ENCODE measurements at regions not wholly inside any gene's neighbourhood (a gene's known extent, or its start where the extent isn't known, plus 50 kb on each side); places are given as distances from the start of the nearest gene placed in this dataset.

DNA sequence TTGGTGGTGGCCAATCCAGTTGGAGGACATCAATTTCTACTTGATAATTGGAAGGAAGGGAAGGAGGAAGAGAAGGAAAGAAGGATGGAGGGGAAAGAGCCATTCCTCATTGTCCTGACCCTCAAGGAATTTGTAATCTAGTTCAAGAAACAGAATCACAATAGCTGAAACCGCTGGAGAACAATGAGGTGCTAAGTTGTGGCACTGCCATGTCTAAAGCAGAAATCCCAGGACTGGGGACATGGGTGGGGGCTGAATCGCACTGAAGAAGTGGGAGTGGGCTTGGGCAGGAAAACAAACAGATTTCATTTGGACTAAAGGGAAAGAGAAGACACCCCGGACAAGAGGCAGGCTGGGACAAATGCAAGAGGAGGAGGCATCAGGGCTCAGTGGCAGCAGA is 183.6 kb downstream of the UACA start:
- TF ChIP-seq POLR2AphosphoS5 (IDR thresholded peaks at IDR 0.05; ENCODE audit: low read depth, low read length) (no peak), TAF1 (IDR thresholded peaks at IDR 0.05; ENCODE audit: low read depth, low read length) (no peak)

Measured in GM12891 (cell line).